Endothelial cell of umbilical vein (primary cell): ENCODE measurements at regions not wholly inside any gene's neighbourhood (a gene's known extent, or its start where the extent isn't known, plus 50 kb on each side); places are given as distances from the start of the nearest gene placed in this dataset.

Experiments used
- EZH2 ChIP-seq: IDR thresholded peaks from 2 replicates; pipeline ENCODE4 v1.6.1; 2012; ENCODE audit warnings: borderline replicate concordance, low read depth, mild to moderate bottlenecking, moderate library complexity, low read length, inconsistent platforms; ENCODE audit not compliant: severe bottlenecking
- POLR2AphosphoS5 ChIP-seq: IDR thresholded peaks from 2 replicates; pipeline ENCODE4 v1.6.1; 2012; ENCODE audit warnings: low read depth, mild to moderate bottlenecking, control low read depth, low read length, moderate library complexity; ENCODE audit not compliant: insufficient read depth

GRCh38 chr5:17763301-17763700, 129.0 kb downstream of the TAF11L14 start:
- TF ChIP-seq EZH2, result no peak
- no peak for TF ChIP-seq POLR2AphosphoS5
